SH-SY5Y (cell line): ENCODE measurements at regions not wholly inside any gene's neighbourhood (a gene's known extent, or its start where the extent isn't known, plus 50 kb on each side); places are given as distances from the start of the nearest gene placed in this dataset.

Experiments
- GATA2 ChIP-seq: IDR thresholded peaks from 2 replicates; pipeline ENCODE4 v1.6.1; 2011; ENCODE audit warnings: mild to moderate bottlenecking, low read depth, low read length
- GATA3 ChIP-seq: IDR thresholded peaks from 2 replicates; pipeline ENCODE4 v1.6.1; 2011; ENCODE audit warnings: low read depth, mild to moderate bottlenecking, low read length, moderate library complexity

DNA sequence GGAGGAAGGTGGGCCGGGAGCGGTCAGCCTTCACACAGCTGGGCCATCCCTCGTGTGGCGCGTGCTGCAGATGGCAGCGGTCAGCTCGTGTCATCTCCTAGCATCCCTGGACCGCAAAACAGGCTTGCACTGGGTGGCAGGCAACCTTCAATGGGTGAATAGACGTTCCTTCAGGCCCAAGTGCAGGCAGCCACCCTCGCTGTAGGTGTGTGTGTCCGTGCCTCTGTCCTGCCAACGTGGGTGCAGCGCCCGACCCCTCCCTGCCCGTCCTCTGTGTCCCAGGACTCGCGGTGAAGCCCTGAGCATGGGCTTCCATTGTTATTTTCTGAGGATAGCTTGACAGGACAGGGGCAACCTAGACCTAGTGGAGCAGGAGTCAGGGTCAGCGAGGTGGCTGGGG is 79.8 kb upstream of the STOX2 start:
- TF ChIP-seq GATA3 = no peak
- TF ChIP-seq GATA2 = no peak
